IMR-90 (cell line): ENCODE measurements at regions not wholly inside any gene's neighbourhood (a gene's known extent, or its start where the extent isn't known, plus 50 kb on each side); places are given as distances from the start of the nearest gene placed in this dataset.

Experiments used
- CEBPB ChIP-seq: IDR thresholded peaks from 2 replicates; pipeline ENCODE4 v1.6.1; 2012; ENCODE audit warnings: low read depth, low read length, improper control_type of control experiment
- CTCF ChIP-seq: conservative IDR thresholded peaks from 2 replicates; pipeline ENCODE4 v1.5.1; 2012; ENCODE audit warnings: mild to moderate bottlenecking, low read depth, low read length, improper control_type of control experiment
- ELK1 ChIP-seq: fragments of 150-350 bp; IDR thresholded peaks from 2 replicates; pipeline ENCODE4 v1.6.1; 2016; ENCODE audit warnings: low read depth, mild to moderate bottlenecking, low read length, moderate library complexity, borderline replicate concordance
- POLR2A ChIP-seq: IDR thresholded peaks from 2 replicates; pipeline ENCODE4 v1.6.1; 2012; ENCODE audit warnings: mild to moderate bottlenecking, low read depth, low read length
- SMC3 ChIP-seq: fragments of 150-350 bp; IDR thresholded peaks from 2 replicates; pipeline ENCODE4 v1.6.1; 2016; ENCODE audit warnings: low read depth, mild to moderate bottlenecking, antibody characterized with exemption, low read length, moderate library complexity

DNA sequence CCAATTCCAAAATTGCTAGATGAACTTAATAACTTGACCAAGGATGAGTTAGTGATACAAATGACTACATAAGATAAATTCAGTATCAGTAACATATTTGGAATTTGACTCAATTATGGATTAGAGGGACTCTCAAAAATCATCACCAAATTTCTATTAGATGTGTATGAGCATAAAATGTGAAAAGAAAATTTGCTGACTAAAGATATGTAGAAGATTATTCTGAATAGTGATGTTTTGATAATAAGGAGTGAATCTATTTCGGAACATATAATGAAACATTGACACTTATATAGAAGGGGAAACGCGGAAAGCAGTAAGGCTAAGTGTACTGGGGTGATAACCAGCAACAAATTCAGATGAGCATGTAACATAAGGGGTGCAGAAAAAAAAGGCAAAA, 177.3 kb downstream of the DERA start:
- TF ChIP-seq POLR2A (no peak), CTCF (no peak), ELK1 (no peak), SMC3 (no peak), CEBPB (no peak)
